ENCODE measurements at regions not wholly inside any gene's neighbourhood (a gene's known extent, or its start where the extent isn't known, plus 50 kb on each side); places are given as distances from the start of the nearest gene placed in this dataset.

- TF ChIP-seq POLR2A (IDR thresholded peaks at IDR 0.05; ENCODE audit: low read length) (no peak), GATA1 (IDR thresholded peaks at IDR 0.05; ENCODE audit: low read depth, low read length) (no peak)
These were observed 143.9 kb downstream of the PTCHD1 start for GRCh38 chrX:23478561-23478960.
